COLO829 (cell line): ENCODE measurements at regions not wholly inside any gene's neighbourhood (a gene's known extent, or its start where the extent isn't known, plus 50 kb on each side); places are given as distances from the start of the nearest gene placed in this dataset.
A peak's percentile ranks its signal among the peaks of the same experiment; 100 is the strongest.
"Not testable (repeated sequence)": the region's sequence is repeated elsewhere in the genome, so short reads cannot be mapped to it uniquely, and the experiment has no call there.

Experiments used
- DNase-seq: peaks from one replicate; pipeline ENCODE4 v3.0.0; 2012; ENCODE audit warnings: low spot score

- DNase-seq = no peak
Measured at GRCh38 chrX:114087543-114087942, 496.3 kb upstream of the HTR2C start.

GRCh38 chrX:114077773-114078172, 506.1 kb upstream of the HTR2C start:
- no peak for DNase-seq

GRCh38 chrX:114075073-114075673, 508.7 kb upstream of the HTR2C start:
- DNase-seq = peak; percentile 1

- DNase-seq = no peak
Measured at GRCh38 chrX:114073926-114074325, 510.0 kb upstream of the HTR2C start.

GRCh38 chrX:114071412-114071811, 512.5 kb upstream of the HTR2C start:
- DNase-seq = no peak

GRCh38 chrX:114065577-114066223, 518.2 kb upstream of the HTR2C start:
- no peak for DNase-seq

- no peak for DNase-seq
Measured at GRCh38 chrX:114061226-114061625, 522.7 kb upstream of the HTR2C start.

GRCh38 chrX:114058988-114059418, 524.9 kb upstream of the HTR2C start:
- no peak for DNase-seq

- DNase-seq = not testable (repeated sequence)
Measured at GRCh38 chrX:114057422-114057821, 526.5 kb upstream of the HTR2C start.

- DNase-seq = no peak
Measured at GRCh38 chrX:114051667-114052315, 532.1 kb upstream of the HTR2C start.

GRCh38 chrX:114050075-114050796, 533.6 kb upstream of the HTR2C start:
- no peak for DNase-seq

- no peak for DNase-seq
Measured at GRCh38 chrX:114049063-114049462, 534.8 kb upstream of the HTR2C start.

- no peak for DNase-seq
Measured at GRCh38 chrX:114047558-114047957, 536.3 kb upstream of the HTR2C start.

GRCh38 chrX:114046695-114047279, 537.1 kb upstream of the HTR2C start:
- DNase-seq = no peak

- DNase-seq = not testable (repeated sequence)
Measured at GRCh38 chrX:114041470-114041869, 542.4 kb upstream of the HTR2C start.

GRCh38 chrX:114040661-114041269, 543.1 kb upstream of the HTR2C start:
- not testable (repeated sequence) for DNase-seq

- not testable (repeated sequence) for DNase-seq
Measured at GRCh38 chrX:114040111-114040510, 543.8 kb upstream of the HTR2C start.

GRCh38 chrX:114038358-114038757, 545.5 kb upstream of the HTR2C start:
- DNase-seq = no peak

- no peak for DNase-seq
Measured at GRCh38 chrX:114037515-114037914, 546.4 kb upstream of the HTR2C start.

- no peak for DNase-seq
Measured at GRCh38 chrX:114028907-114029662, 554.8 kb upstream of the HTR2C start.

GRCh38 chrX:114017086-114017485, 566.8 kb upstream of the HTR2C start:
- DNase-seq = no peak
